ENCODE measurements at regions not wholly inside any gene's neighbourhood (a gene's known extent, or its start where the extent isn't known, plus 50 kb on each side); places are given as distances from the start of the nearest gene placed in this dataset.

- H3K27ac ChIP-seq (replicated peaks; ENCODE audit: low read length), result no peak overlapping the region
- no peak overlapping the region for H3K9ac ChIP-seq (ENCODE audit: low read depth, low read length, poor library complexity)
- H2BK12ac ChIP-seq (ENCODE audit: low read length), result no peak overlapping the region
- H3K4me3 ChIP-seq (ENCODE audit: low read length in 2 of 2), result no peak overlapping the region
- H3K18ac ChIP-seq (ENCODE audit: low read length), result no peak overlapping the region
- no peak overlapping the region for H2BK120ac ChIP-seq (ENCODE audit: low read depth, low read length)
- no peak overlapping the region for H4K8ac ChIP-seq (ENCODE audit: low read depth, low read length)
- no peak for DNase-seq (ENCODE audit: low spot score)
- no peak overlapping the region for H2BK5ac ChIP-seq (ENCODE audit: low read length)
- no CpG with 5 or more reads among the region's 2 CpGs for WGBS, 2 donors (ENCODE audit: extremely low coverage in 2 of 2, insufficient read length in 2 of 2, insufficient replicate concordance in 1 of 2)
- H3K4ac ChIP-seq (ENCODE audit: low read length), result no peak overlapping the region
- no peaks in the 10 kb centered on the region for H3K36me3 ChIP-seq (replicated peaks in 1 of 2; ENCODE audit: control insufficient read depth in 2 of 2, insufficient read depth in 2 of 2, low read length in 2 of 2)
- no peak overlapping the region for H3K14ac ChIP-seq (ENCODE audit: low read length)
- no peak overlapping the region for H4K91ac ChIP-seq (ENCODE audit: low read depth, low read length, poor library complexity)
- no peak overlapping the region for H2AK5ac ChIP-seq (ENCODE audit: low read depth, low read length)
- H3K27me3 ChIP-seq (ENCODE audit: control insufficient read depth in 3 of 3, insufficient read depth in 3 of 3, low read depth in 1 of 3, low read length in 3 of 3), result no peaks in the 10 kb centered on the region
- no peak overlapping the region for H3K4me2 ChIP-seq (ENCODE audit: insufficient read depth, low read length, poor library complexity, severe bottlenecking)
- H3K79me1 ChIP-seq (ENCODE audit: low read depth, low read length), result no peaks in the 10 kb centered on the region
- H2AFZ ChIP-seq (ENCODE audit: low read length), result no peak overlapping the region
- H3K4me1 ChIP-seq (ENCODE audit: control insufficient read depth in 2 of 2, insufficient read depth in 1 of 2, low read depth in 1 of 2, low read length in 2 of 2), result no peaks in the 10 kb centered on the region
- H3K23ac ChIP-seq (ENCODE audit: low read depth, low read length, poor library complexity), result no peak overlapping the region
- H2BK15ac ChIP-seq (ENCODE audit: low read length), result no peak overlapping the region
- no peaks in the 10 kb centered on the region for H3K9me3 ChIP-seq (replicated peaks in 1 of 2; ENCODE audit: control insufficient read depth in 2 of 2, insufficient read depth in 1 of 2, low read depth in 1 of 2, low read length in 2 of 2)
Observed at GRCh38 chr18:66994790-66995189, 390.9 kb upstream of the CDH19 start.

GRCh38 chr18:66993492-66993891 lies 389.6 kb upstream of the CDH19 start:
- no peaks in the 10 kb centered on the region for H3K27me3 ChIP-seq (ENCODE audit: control insufficient read depth in 3 of 3, insufficient read depth in 3 of 3, low read depth in 1 of 3, low read length in 3 of 3)
- H2BK120ac ChIP-seq (ENCODE audit: low read depth, low read length), result no peak overlapping the region
- H4K8ac ChIP-seq (ENCODE audit: low read depth, low read length), result no peak overlapping the region
- H3K36me3 ChIP-seq (replicated peaks in 1 of 2; ENCODE audit: control insufficient read depth in 2 of 2, insufficient read depth in 2 of 2, low read length in 2 of 2), result no peaks in the 10 kb centered on the region
- no peak overlapping the region for H2BK15ac ChIP-seq (ENCODE audit: low read length)
- H3K18ac ChIP-seq (ENCODE audit: low read length), result no peak overlapping the region
- no peak overlapping the region for H4K91ac ChIP-seq (ENCODE audit: low read depth, low read length, poor library complexity)
- no peak overlapping the region for H3K14ac ChIP-seq (ENCODE audit: low read length)
- H2AFZ ChIP-seq (ENCODE audit: low read length), result no peak overlapping the region
- no peak overlapping the region for H3K4me2 ChIP-seq (ENCODE audit: insufficient read depth, low read length, poor library complexity, severe bottlenecking)
- no peaks in the 10 kb centered on the region for H3K4me1 ChIP-seq (ENCODE audit: control insufficient read depth in 2 of 2, insufficient read depth in 1 of 2, low read depth in 1 of 2, low read length in 2 of 2)
- no peak overlapping the region for H3K4ac ChIP-seq (ENCODE audit: low read length)
- no peak overlapping the region for H3K9ac ChIP-seq (ENCODE audit: low read depth, low read length, poor library complexity)
- no peak overlapping the region for H2BK12ac ChIP-seq (ENCODE audit: low read length)
- DNase-seq (ENCODE audit: low spot score), result no peak
- H2AK5ac ChIP-seq (ENCODE audit: low read depth, low read length), result no peak overlapping the region
- no peak overlapping the region for H2BK5ac ChIP-seq (ENCODE audit: low read length)
- H3K9me3 ChIP-seq (replicated peaks in 1 of 2; ENCODE audit: control insufficient read depth in 2 of 2, insufficient read depth in 1 of 2, low read depth in 1 of 2, low read length in 2 of 2), result no peaks in the 10 kb centered on the region
- no peaks in the 10 kb centered on the region for H3K79me1 ChIP-seq (ENCODE audit: low read depth, low read length)
- H3K27ac ChIP-seq (replicated peaks; ENCODE audit: low read length), result no peak overlapping the region
- no peak overlapping the region for H3K4me3 ChIP-seq (ENCODE audit: low read length in 2 of 2)
- no peak overlapping the region for H3K23ac ChIP-seq (ENCODE audit: low read depth, low read length, poor library complexity)

- no peak overlapping the region for H4K91ac ChIP-seq (ENCODE audit: low read depth, low read length, poor library complexity)
- no peak overlapping the region for H3K23ac ChIP-seq (ENCODE audit: low read depth, low read length, poor library complexity)
- no peak overlapping the region for H3K4me3 ChIP-seq (ENCODE audit: low read length in 2 of 2)
- DNase-seq (ENCODE audit: low spot score), result no peak
- H2BK120ac ChIP-seq (ENCODE audit: low read depth, low read length), result no peak overlapping the region
- H3K9ac ChIP-seq (ENCODE audit: low read depth, low read length, poor library complexity), result no peak overlapping the region
- H3K18ac ChIP-seq (ENCODE audit: low read length), result no peak overlapping the region
- no peak overlapping the region for H2BK12ac ChIP-seq (ENCODE audit: low read length)
- WGBS, 2 donors (ENCODE audit: extremely low coverage in 2 of 2, insufficient read length in 2 of 2, insufficient replicate concordance in 1 of 2), result no CpG with 5 or more reads among the region's 6 CpGs
- no peak overlapping the region for H2AFZ ChIP-seq (ENCODE audit: low read length)
- H2AK5ac ChIP-seq (ENCODE audit: low read depth, low read length), result no peak overlapping the region
- no peak overlapping the region for H2BK5ac ChIP-seq (ENCODE audit: low read length)
- no peak overlapping the region for H3K4me2 ChIP-seq (ENCODE audit: insufficient read depth, low read length, poor library complexity, severe bottlenecking)
- H3K14ac ChIP-seq (ENCODE audit: low read length), result no peak overlapping the region
- no peaks in the 10 kb centered on the region for H3K27me3 ChIP-seq (ENCODE audit: control insufficient read depth in 3 of 3, insufficient read depth in 3 of 3, low read depth in 1 of 3, low read length in 3 of 3)
- H3K4me1 ChIP-seq (ENCODE audit: control insufficient read depth in 2 of 2, insufficient read depth in 1 of 2, low read depth in 1 of 2, low read length in 2 of 2), result no peaks in the 10 kb centered on the region
- H3K9me3 ChIP-seq (replicated peaks in 1 of 2; ENCODE audit: control insufficient read depth in 2 of 2, insufficient read depth in 1 of 2, low read depth in 1 of 2, low read length in 2 of 2), result no peaks in the 10 kb centered on the region
- no peak overlapping the region for H2BK15ac ChIP-seq (ENCODE audit: low read length)
- no peaks in the 10 kb centered on the region for H3K79me1 ChIP-seq (ENCODE audit: low read depth, low read length)
- no peak overlapping the region for H3K4ac ChIP-seq (ENCODE audit: low read length)
- no peaks in the 10 kb centered on the region for H3K36me3 ChIP-seq (replicated peaks in 1 of 2; ENCODE audit: control insufficient read depth in 2 of 2, insufficient read depth in 2 of 2, low read length in 2 of 2)
- no peak overlapping the region for H4K8ac ChIP-seq (ENCODE audit: low read depth, low read length)
- H3K27ac ChIP-seq (replicated peaks; ENCODE audit: low read length), result no peak overlapping the region
Observed at GRCh38 chr18:66990909-66991308, 387.0 kb upstream of the CDH19 start.

DNA sequence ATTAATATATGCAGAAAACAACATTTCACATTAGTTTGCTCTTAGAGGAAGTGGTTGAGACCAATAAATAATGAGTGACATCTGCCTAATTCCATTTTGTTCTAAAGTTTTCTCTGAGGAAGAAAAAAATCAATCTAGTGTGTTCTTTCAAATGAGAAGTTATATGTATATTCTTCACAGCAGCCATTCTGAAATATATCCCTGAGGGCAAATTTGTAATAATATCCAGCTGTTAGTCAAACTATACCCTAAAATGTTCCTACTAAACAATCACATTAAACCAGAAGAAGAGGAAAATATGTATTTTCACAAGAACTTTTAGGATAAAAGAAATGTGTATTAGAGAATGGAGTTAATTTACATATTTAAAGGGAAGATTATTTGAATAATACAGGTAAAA lies 375.1 kb upstream of the CDH19 start:
- no peak overlapping the region for H2BK12ac ChIP-seq (ENCODE audit: low read length)
- peaks cover 0 to 2% of the 10 kb centered on the region in 2 donors for H3K4me1 ChIP-seq (ENCODE audit: control insufficient read depth in 2 of 2, insufficient read depth in 1 of 2, low read depth in 1 of 2, low read length in 2 of 2)
- H3K9me3 ChIP-seq (replicated peaks in 1 of 2; ENCODE audit: control insufficient read depth in 2 of 2, insufficient read depth in 1 of 2, low read depth in 1 of 2, low read length in 2 of 2), result peaks cover 0 to 4% of the 10 kb centered on the region in 2 donors
- H2BK120ac ChIP-seq (ENCODE audit: low read depth, low read length), result no peak overlapping the region
- H3K14ac ChIP-seq (ENCODE audit: low read length), result no peak overlapping the region
- H2BK5ac ChIP-seq (ENCODE audit: low read length), result no peak overlapping the region
- H2AFZ ChIP-seq (ENCODE audit: low read length), result no peak overlapping the region
- no peak overlapping the region for H4K8ac ChIP-seq (ENCODE audit: low read depth, low read length)
- no peak overlapping the region for H2BK15ac ChIP-seq (ENCODE audit: low read length)
- no peak for DNase-seq (ENCODE audit: low spot score)
- no peak overlapping the region for H3K4ac ChIP-seq (ENCODE audit: low read length)
- H3K4me3 ChIP-seq (ENCODE audit: low read length in 2 of 2), result no peak overlapping the region
- H3K18ac ChIP-seq (ENCODE audit: low read length), result no peak overlapping the region
- H3K27ac ChIP-seq (replicated peaks; ENCODE audit: low read length), result no peak overlapping the region
- H3K9ac ChIP-seq (ENCODE audit: low read depth, low read length, poor library complexity), result no peak overlapping the region
- no peak overlapping the region for H2AK5ac ChIP-seq (ENCODE audit: low read depth, low read length)
- H3K36me3 ChIP-seq (replicated peaks in 1 of 2; ENCODE audit: control insufficient read depth in 2 of 2, insufficient read depth in 2 of 2, low read length in 2 of 2), result no peaks in the 10 kb centered on the region
- no peak overlapping the region for H3K4me2 ChIP-seq (ENCODE audit: insufficient read depth, low read length, poor library complexity, severe bottlenecking)
- H4K91ac ChIP-seq (ENCODE audit: low read depth, low read length, poor library complexity), result no peak overlapping the region
- no peaks in the 10 kb centered on the region for H3K79me1 ChIP-seq (ENCODE audit: low read depth, low read length)
- no peaks in the 10 kb centered on the region for H3K27me3 ChIP-seq (ENCODE audit: control insufficient read depth in 3 of 3, insufficient read depth in 3 of 3, low read depth in 1 of 3, low read length in 3 of 3)
- H3K23ac ChIP-seq (ENCODE audit: low read depth, low read length, poor library complexity), result no peak overlapping the region
